Smooth muscle cell (in vitro differentiated cells): ENCODE measurements at regions not wholly inside any gene's neighbourhood (a gene's known extent, or its start where the extent isn't known, plus 50 kb on each side); places are given as distances from the start of the nearest gene placed in this dataset.
"Not testable (repeated sequence)": the region's sequence is repeated elsewhere in the genome, so short reads cannot be mapped to it uniquely, and the experiment has no call there.

ENCODE experiments used
- DNase-seq: peaks from one replicate; lab custom pipeline; 2025; ENCODE audit not compliant: unreplicated experiment; lab: John Stamatoyannopoulos, UW
- H2AFZ ChIP-seq: fragments of 200-600 bp; sonication (generic); 2 replicates; pipeline ENCODE4 v1.6.0; 2016; ENCODE audit warnings: antibody characterized with exemption, low read depth, mild to moderate bottlenecking
- H3F3A ChIP-seq: fragments of 200-600 bp; sonication (generic); 2 replicates; pipeline ENCODE4 v1.6.0; 2017; ENCODE audit warnings: antibody characterized with exemption, low read depth
- H3K27ac ChIP-seq: fragments of 200-600 bp; sonication (generic); 2 replicates; pipeline ENCODE4 v1.5.1; 2016; ENCODE audit warnings: low read depth, mild to moderate bottlenecking
- H3K27me3 ChIP-seq: fragments of 200-600 bp; sonication (generic); 2 replicates; pipeline ENCODE4 v1.6.1; 2016; ENCODE audit warnings: low read depth, mild to moderate bottlenecking
- H3K36me3 ChIP-seq: fragments of 200-600 bp; sonication (generic); 2 replicates; pipeline ENCODE4 v1.5.1; 2016; ENCODE audit warnings: low read depth
- H3K4me1 ChIP-seq: fragments of 200-600 bp; sonication (generic); 2 replicates; pipeline ENCODE4 v1.5.1; 2016; ENCODE audit warnings: low read depth
- H3K4me2 ChIP-seq: fragments of 200-600 bp; sonication (generic); 2 replicates; pipeline ENCODE4 v1.6.0; 2016; ENCODE audit warnings: mild to moderate bottlenecking
- H3K4me3 ChIP-seq: fragments of 200-600 bp; sonication (generic); 2 replicates; pipeline ENCODE4 v1.5.1; 2016; ENCODE audit warnings: mild to moderate bottlenecking
- H3K79me2 ChIP-seq: fragments of 200-600 bp; sonication (generic); 2 replicates; pipeline ENCODE4 v1.6.0; 2016; ENCODE audit warnings: low read depth, mild to moderate bottlenecking
- H3K9ac ChIP-seq: fragments of 200-600 bp; sonication (generic); 2 replicates; pipeline ENCODE4 v1.6.0; 2016; ENCODE audit warnings: low read depth
- H3K9me3 ChIP-seq: fragments of 200-600 bp; sonication (generic); replicated peaks from 2 replicates; pipeline ENCODE4 v1.5.1; 2016; ENCODE audit warnings: low read depth
- H4K20me1 ChIP-seq: fragments of 200-600 bp; sonication (generic); 2 replicates; pipeline ENCODE4 v1.6.0; 2016; ENCODE audit warnings: low read depth
- WGBS: methylation state at CpG from one replicate; pipeline ENCODE4 v1.1.7; 2016; ENCODE audit warnings: low lambda C conversion rate; 5-methylcytosine and 5-hydroxymethylcytosine counted together
- TF ChIP-seq, protein P1 (sequence below): fragments of 200-600 bp; sonication (generic); IDR thresholded peaks from 2 replicates; pipeline ENCODE4 v1.5.1; 2017; ENCODE audit warnings: borderline replicate concordance, mild to moderate bottlenecking, antibody characterized with exemption; ENCODE audit not compliant: insufficient read depth, poor library complexity, severe bottlenecking

DNA sequence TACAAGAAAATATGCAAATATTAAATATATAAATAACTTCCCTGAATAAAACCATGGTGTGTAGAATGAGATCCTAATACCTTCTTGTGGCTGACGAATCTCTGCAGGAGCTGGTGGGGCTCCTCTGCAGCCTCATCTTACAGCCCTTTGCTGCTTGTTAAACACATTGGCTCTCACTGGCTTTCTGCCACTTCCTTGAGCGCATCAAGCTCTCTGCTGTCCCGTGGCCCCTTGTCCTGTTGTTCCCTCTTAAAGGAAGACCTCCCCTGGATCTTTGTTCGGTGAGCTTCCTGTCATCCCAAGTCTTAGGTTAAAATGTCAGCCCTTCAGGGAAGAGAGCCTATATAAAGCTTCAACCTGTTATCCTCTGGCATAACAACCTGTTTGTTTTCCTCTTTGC is 519.6 kb downstream of the DOK5 start:
- no peak for DNase-seq
- H3K4me2 ChIP-seq: no peak overlapping the region

DNA sequence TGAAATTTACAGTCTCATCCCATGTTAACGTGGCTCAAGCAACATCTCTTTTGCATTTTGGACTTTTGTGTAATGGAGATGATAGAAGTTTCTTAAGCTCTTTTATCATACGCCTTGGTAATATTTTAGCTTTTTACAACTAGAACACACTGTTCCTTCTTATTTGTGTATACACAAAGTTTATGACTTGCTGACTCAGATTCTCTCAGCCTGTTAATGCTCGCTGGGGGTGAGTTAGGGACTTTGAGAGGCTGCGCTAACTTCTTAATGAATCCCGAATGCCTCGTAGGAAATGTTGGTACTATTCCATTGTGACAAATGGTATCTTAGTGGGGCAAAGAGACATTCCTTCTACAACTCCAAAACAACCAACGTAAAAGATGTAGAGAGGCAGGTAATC is 509.7 kb downstream of the DOK5 start:
- no peaks in the 10 kb centered on the region for H3K36me3 ChIP-seq
- TF ChIP-seq, protein P1, sequence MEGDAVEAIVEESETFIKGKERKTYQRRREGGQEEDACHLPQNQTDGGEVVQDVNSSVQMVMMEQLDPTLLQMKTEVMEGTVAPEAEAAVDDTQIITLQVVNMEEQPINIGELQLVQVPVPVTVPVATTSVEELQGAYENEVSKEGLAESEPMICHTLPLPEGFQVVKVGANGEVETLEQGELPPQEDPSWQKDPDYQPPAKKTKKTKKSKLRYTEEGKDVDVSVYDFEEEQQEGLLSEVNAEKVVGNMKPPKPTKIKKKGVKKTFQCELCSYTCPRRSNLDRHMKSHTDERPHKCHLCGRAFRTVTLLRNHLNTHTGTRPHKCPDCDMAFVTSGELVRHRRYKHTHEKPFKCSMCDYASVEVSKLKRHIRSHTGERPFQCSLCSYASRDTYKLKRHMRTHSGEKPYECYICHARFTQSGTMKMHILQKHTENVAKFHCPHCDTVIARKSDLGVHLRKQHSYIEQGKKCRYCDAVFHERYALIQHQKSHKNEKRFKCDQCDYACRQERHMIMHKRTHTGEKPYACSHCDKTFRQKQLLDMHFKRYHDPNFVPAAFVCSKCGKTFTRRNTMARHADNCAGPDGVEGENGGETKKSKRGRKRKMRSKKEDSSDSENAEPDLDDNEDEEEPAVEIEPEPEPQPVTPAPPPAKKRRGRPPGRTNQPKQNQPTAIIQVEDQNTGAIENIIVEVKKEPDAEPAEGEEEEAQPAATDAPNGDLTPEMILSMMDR: no peak
- H4K20me1 ChIP-seq: no peaks in the 10 kb centered on the region
- no peaks in the 10 kb centered on the region for H3K4me1 ChIP-seq
- DNase-seq: no peak
- no peak overlapping the region for H3K27ac ChIP-seq
- no peaks in the 10 kb centered on the region for H3F3A ChIP-seq
- no peaks in the 10 kb centered on the region for H3K9me3 ChIP-seq
- no peak overlapping the region for H3K9ac ChIP-seq
- no peak overlapping the region for H3K4me3 ChIP-seq
- H3K79me2 ChIP-seq: no peaks in the 10 kb centered on the region
- WGBS: 66% methylated on average over 7 of the region's 7 CpGs
- no peak overlapping the region for H2AFZ ChIP-seq
- no peak overlapping the region for H3K4me2 ChIP-seq
- no peaks in the 10 kb centered on the region for H3K27me3 ChIP-seq

More for the DNA sequence above, 519.6 kb downstream of the DOK5 start:
- H3F3A ChIP-seq: no peaks in the 10 kb centered on the region
- TF ChIP-seq, protein P1: no peak
- peaks cover 8% of the 10 kb centered on the region for H3K4me1 ChIP-seq
- no peaks in the 10 kb centered on the region for H3K79me2 ChIP-seq
- no peaks in the 10 kb centered on the region for H3K9me3 ChIP-seq
- H4K20me1 ChIP-seq: no peaks in the 10 kb centered on the region
- WGBS: 70% methylated on average over 4 of the region's 4 CpGs
- H3K4me3 ChIP-seq: no peak overlapping the region
- no peaks in the 10 kb centered on the region for H3K27me3 ChIP-seq
- no peaks in the 10 kb centered on the region for H3K36me3 ChIP-seq
- H3K27ac ChIP-seq: no peak overlapping the region
- H2AFZ ChIP-seq: peak overlapping the region; percentile 46
- no peak overlapping the region for H3K9ac ChIP-seq

DNA sequence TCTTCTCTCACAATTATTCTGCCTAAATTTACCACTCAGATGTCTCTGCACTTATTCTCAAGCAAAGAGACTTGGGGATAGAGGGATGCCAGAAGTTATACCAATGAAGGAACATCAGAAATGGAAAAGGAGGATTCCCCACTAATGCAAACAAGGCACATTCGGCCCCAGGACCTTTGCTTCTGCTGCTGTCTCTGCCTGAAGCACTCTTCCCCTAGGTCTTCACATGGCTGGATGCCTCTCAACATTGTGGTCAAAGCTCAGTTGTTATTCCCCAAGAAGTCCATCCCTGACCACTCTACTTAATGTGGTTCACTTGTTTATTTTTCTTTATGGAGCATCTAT is 508.7 kb downstream of the DOK5 start:
- no peak for DNase-seq
- H3K9ac ChIP-seq: no peak overlapping the region
- H3F3A ChIP-seq: no peaks in the 10 kb centered on the region
- WGBS: 81% methylated on average over 1 of the region's 1 CpG
- H3K27me3 ChIP-seq: no peaks in the 10 kb centered on the region
- no peak overlapping the region for H2AFZ ChIP-seq
- no peak overlapping the region for H3K27ac ChIP-seq
- no peaks in the 10 kb centered on the region for H4K20me1 ChIP-seq
- no peak overlapping the region for H3K4me3 ChIP-seq
- H3K4me2 ChIP-seq: no peak overlapping the region
- H3K36me3 ChIP-seq: no peaks in the 10 kb centered on the region
- H3K4me1 ChIP-seq: no peaks in the 10 kb centered on the region
- TF ChIP-seq, protein P1: no peak
- H3K9me3 ChIP-seq: no peaks in the 10 kb centered on the region
- no peaks in the 10 kb centered on the region for H3K79me2 ChIP-seq

DNA sequence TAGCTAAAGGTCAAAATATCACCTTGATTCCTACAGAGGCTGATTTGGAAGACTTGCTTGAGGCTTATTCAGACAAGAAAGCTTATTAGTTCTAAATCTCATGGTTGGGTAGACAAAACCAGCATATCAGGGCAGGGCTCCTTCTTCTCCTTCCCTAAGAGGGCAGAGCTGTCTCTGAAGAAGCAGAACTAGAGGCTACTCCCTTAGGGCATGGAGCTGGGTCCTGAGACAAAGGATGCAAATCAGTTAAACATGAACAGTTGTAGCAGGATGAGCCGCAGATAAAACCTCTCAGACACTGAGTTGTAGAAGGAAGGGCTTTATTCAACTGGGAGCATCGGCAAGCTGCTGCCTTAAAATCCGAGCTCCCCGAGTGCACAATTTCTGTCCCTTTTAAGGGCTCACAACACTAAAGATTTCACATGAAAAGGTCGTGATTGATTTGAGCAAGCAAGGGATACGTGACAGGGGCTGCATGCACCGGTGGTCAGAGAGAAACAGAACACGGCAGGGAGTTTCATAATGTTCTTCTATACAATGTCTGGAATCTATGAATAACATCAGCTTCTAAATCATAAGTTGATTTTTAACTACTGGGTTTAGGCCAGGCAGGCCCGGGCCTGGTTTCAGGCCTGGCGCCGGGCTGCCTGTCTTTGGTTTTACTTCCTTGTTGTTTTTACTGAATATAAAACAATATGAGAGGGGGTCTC is 508.2 kb downstream of the DOK5 start:
- H3F3A ChIP-seq, H3K4me3 ChIP-seq, H3K27ac ChIP-seq, H2AFZ ChIP-seq, H3K9me3 ChIP-seq, H3K4me2 ChIP-seq, H3K9ac ChIP-seq, H3K79me2 ChIP-seq, H3K4me1 ChIP-seq, DNase-seq, H3K27me3 ChIP-seq, H4K20me1 ChIP-seq, H3K36me3 ChIP-seq: not testable (repeated sequence)
- WGBS: 87% methylated on average over 11 of the region's 11 CpGs
